ENCODE measurements at regions not wholly inside any gene's neighbourhood (a gene's known extent, or its start where the extent isn't known, plus 50 kb on each side); places are given as distances from the start of the nearest gene placed in this dataset.

GRCh38 chr2:204445149-204445548 lies 100.1 kb upstream of the PARD3B start:
- DNase-seq = no peak

- DNase-seq = no peak
These were observed 97.6 kb upstream of the PARD3B start for GRCh38 chr2:204447722-204448121.

GRCh38 chr2:204449977-204450376 lies 95.3 kb upstream of the PARD3B start:
- DNase-seq = no peak

- no peak for DNase-seq
These were observed 93.5 kb upstream of the PARD3B start for GRCh38 chr2:204451766-204452165.

GRCh38 chr2:204452464-204453023 lies 92.7 kb upstream of the PARD3B start:
- no peak for DNase-seq

- no peak for DNase-seq
These were observed 91.5 kb upstream of the PARD3B start for GRCh38 chr2:204453730-204454167.

- no peak for DNase-seq
These were observed 90.4 kb upstream of the PARD3B start for GRCh38 chr2:204454672-204455380.

- no peak for DNase-seq
These were observed 76.4 kb upstream of the PARD3B start for GRCh38 chr2:204468746-204469429.

GRCh38 chr2:204470178-204470620 lies 75.1 kb upstream of the PARD3B start:
- DNase-seq = no peak

GRCh38 chr2:204470621-204471196 lies 74.6 kb upstream of the PARD3B start:
- DNase-seq = no peak

- DNase-seq = no peak
These were observed 72.9 kb upstream of the PARD3B start for GRCh38 chr2:204472375-204472774.

GRCh38 chr2:204473224-204473623 lies 72.1 kb upstream of the PARD3B start:
- DNase-seq = no peak

GRCh38 chr2:204475399-204475798 lies 69.9 kb upstream of the PARD3B start:
- DNase-seq = no peak

GRCh38 chr2:204477358-204477950 lies 67.8 kb upstream of the PARD3B start:
- DNase-seq = no peak

GRCh38 chr2:204479557-204479956 lies 65.7 kb upstream of the PARD3B start:
- no peak for DNase-seq

- no peak for DNase-seq
These were observed 64.6 kb upstream of the PARD3B start for GRCh38 chr2:204480676-204481075.

- no peak for DNase-seq
These were observed 61.6 kb upstream of the PARD3B start for GRCh38 chr2:204483608-204484081.

GRCh38 chr2:204486321-204486720 lies 59.0 kb upstream of the PARD3B start:
- no peak for DNase-seq

GRCh38 chr2:204486805-204487204 lies 58.5 kb upstream of the PARD3B start:
- DNase-seq = no peak

- DNase-seq = no peak
These were observed 57.6 kb upstream of the PARD3B start for GRCh38 chr2:204487447-204488229.

- no peak for DNase-seq
These were observed 53.7 kb upstream of the PARD3B start for GRCh38 chr2:204491528-204491927.

- no peak for DNase-seq
These were observed 52.9 kb upstream of the PARD3B start for GRCh38 chr2:204492417-204492816.
